GM21723 (cell line): ENCODE measurements at regions not wholly inside any gene's neighbourhood (a gene's known extent, or its start where the extent isn't known, plus 50 kb on each side); places are given as distances from the start of the nearest gene placed in this dataset.
"Not testable (repeated sequence)": the region's sequence is repeated elsewhere in the genome, so short reads cannot be mapped to it uniquely, and the experiment has no call there.

ENCODE experiments used
- ATAC-seq: cut with Tn5 transposase; IDR thresholded peaks from one replicate; pipeline ENCODE4 v1.9.1; 2021; ENCODE audit warnings: mild to moderate bottlenecking, moderate library complexity; ENCODE audit not compliant: unreplicated experiment

- no peak for ATAC-seq
These were observed 236.3 kb downstream of the OLFM4 start for GRCh38 chr13:53264751-53265385.

GRCh38 chr13:53266757-53267156 lies 238.1 kb downstream of the OLFM4 start:
- ATAC-seq, result no peak

- ATAC-seq, result no peak
These were observed 241.0 kb downstream of the OLFM4 start for GRCh38 chr13:53269634-53270033.

GRCh38 chr13:53272873-53273272 lies 244.3 kb downstream of the OLFM4 start:
- ATAC-seq, result no peak

- no peak for ATAC-seq
These were observed 247.7 kb downstream of the OLFM4 start for GRCh38 chr13:53276265-53276664.

- ATAC-seq, result no peak
These were observed 253.1 kb downstream of the OLFM4 start for GRCh38 chr13:53281677-53282076.

- no peak for ATAC-seq
These were observed 257.4 kb downstream of the OLFM4 start for GRCh38 chr13:53285896-53286430.

- no peak for ATAC-seq
These were observed 269.8 kb downstream of the OLFM4 start for GRCh38 chr13:53298396-53298795.

GRCh38 chr13:53301449-53301848 lies 272.8 kb downstream of the OLFM4 start:
- no peak for ATAC-seq

- not testable (repeated sequence) for ATAC-seq
These were observed 276.8 kb downstream of the OLFM4 start for GRCh38 chr13:53305419-53305818.

GRCh38 chr13:53310786-53311185 lies 282.2 kb downstream of the OLFM4 start:
- no peak for ATAC-seq

GRCh38 chr13:53311561-53311960 lies 282.9 kb downstream of the OLFM4 start:
- ATAC-seq, result no peak

GRCh38 chr13:53321296-53321801 lies 292.7 kb downstream of the OLFM4 start:
- no peak for ATAC-seq

- no peak for ATAC-seq
These were observed 296.0 kb downstream of the OLFM4 start for GRCh38 chr13:53324656-53325055.

- no peak for ATAC-seq
These were observed 298.1 kb downstream of the OLFM4 start for GRCh38 chr13:53326716-53327115.

GRCh38 chr13:53327680-53328315 lies 299.2 kb downstream of the OLFM4 start:
- ATAC-seq, result no peak

GRCh38 chr13:53336441-53337160 lies 308.0 kb downstream of the OLFM4 start:
- ATAC-seq, result no peak

- no peak for ATAC-seq
These were observed 310.1 kb downstream of the OLFM4 start for GRCh38 chr13:53338760-53339159.

- no peak for ATAC-seq
These were observed 312.0 kb downstream of the OLFM4 start for GRCh38 chr13:53340505-53341143.

GRCh38 chr13:53341144-53341510 lies 312.5 kb downstream of the OLFM4 start:
- ATAC-seq, result no peak
